Activated CD8-positive, alpha-beta T cell treated with anti-CD3 and anti-CD28 coated beads for 36 hours (primary cell): ENCODE measurements at regions not wholly inside any gene's neighbourhood (a gene's known extent, or its start where the extent isn't known, plus 50 kb on each side); places are given as distances from the start of the nearest gene placed in this dataset.

ENCODE experiments used
- ATAC-seq: fragments of 200-7000 bp; cut with Tn5 transposase; one replicate; pipeline ENCODE4 v1.10.0; 2021; ENCODE audit warnings: mild to moderate bottlenecking, moderate library complexity
- CTCF ChIA-PET: fragments of 350-600 bp; sonication (Branson Sonifier 250); formaldehyde crosslinking; loops from one replicate; lab custom pipeline; 2021; ENCODE audit warnings: antibody characterized with exemption; lab: Charles Lee
- POLR2A ChIA-PET: fragments of 350-600 bp; sonication (Branson Sonifier 250); formaldehyde crosslinking; loops from one replicate; lab custom pipeline; 2021; ENCODE audit warnings: antibody characterized with exemption; lab: Charles Lee
- DNase-seq: peaks from one replicate; pipeline ENCODE4 v3.0.0-alpha.2; 2020
- H3K27ac Mint-ChIP-seq: one replicate; pipeline ENCODE4 v1.8.0; 2021; ENCODE audit warnings: mild to moderate bottlenecking, mixed read lengths
- H3K27me3 Mint-ChIP-seq: one replicate; pipeline ENCODE4 v1.8.0; 2021; ENCODE audit warnings: mixed read lengths
- H3K36me3 Mint-ChIP-seq: one replicate; pipeline ENCODE4 v1.8.0; 2021; ENCODE audit warnings: low read depth, mixed read lengths
- H3K4me1 Mint-ChIP-seq: one replicate; pipeline ENCODE4 v1.8.0; 2021; ENCODE audit warnings: low read depth, mixed read lengths
- H3K4me3 Mint-ChIP-seq: one replicate; pipeline ENCODE4 v1.8.0; 2021; ENCODE audit warnings: mild to moderate bottlenecking, moderate library complexity, mixed read lengths
- H3K9me3 Mint-ChIP-seq: one replicate; pipeline ENCODE4 v1.8.0; 2021; ENCODE audit warnings: mixed read lengths
- CTCF ChIP-seq: fragments of 200-600 bp; IDR thresholded peaks from one replicate; pipeline ENCODE4 v1.8.0; 2022; ENCODE audit warnings: antibody characterized with exemption, mild to moderate bottlenecking
- intact Hi-C: fragments of 100-400 bp; cut with micrococcal nuclease; formaldehyde crosslinking; loops from one replicate; pipeline ENCODE4 v1.10.0; 2022

GRCh38 chr4:20196476-20196875 is 55.2 kb upstream of the SLIT2 start:
- H3K4me3 Mint-ChIP-seq, result no peak overlapping the region
- H3K27me3 Mint-ChIP-seq, result no peaks in the 10 kb centered on the region
- CTCF ChIA-PET, result no interaction called here
- no peaks in the 10 kb centered on the region for H3K4me1 Mint-ChIP-seq
- no peak overlapping the region for H3K27ac Mint-ChIP-seq
- TF ChIP-seq CTCF, result no peak
- intact Hi-C loops, result no loop called here
- H3K36me3 Mint-ChIP-seq, result no peaks in the 10 kb centered on the region
- DNase-seq (no peak), ATAC-seq (no peak)
- no peaks in the 10 kb centered on the region for H3K9me3 Mint-ChIP-seq
- POLR2A ChIA-PET, result no interaction called here

- H3K9me3 Mint-ChIP-seq, result no peaks in the 10 kb centered on the region
- CTCF ChIA-PET, result no interaction called here
- H3K4me3 Mint-ChIP-seq, result no peak overlapping the region
- POLR2A ChIA-PET, result no interaction called here
- H3K27ac Mint-ChIP-seq, result no peak overlapping the region
- no peak for DNase-seq
- H3K27me3 Mint-ChIP-seq, result no peaks in the 10 kb centered on the region
- no peak for TF ChIP-seq CTCF
- intact Hi-C loops, result no loop called here
- no peak for ATAC-seq
- H3K4me1 Mint-ChIP-seq, result no peaks in the 10 kb centered on the region
- no peaks in the 10 kb centered on the region for H3K36me3 Mint-ChIP-seq
These were observed 56.4 kb upstream of the SLIT2 start for GRCh38 chr4:20195071-20195885.

DNA sequence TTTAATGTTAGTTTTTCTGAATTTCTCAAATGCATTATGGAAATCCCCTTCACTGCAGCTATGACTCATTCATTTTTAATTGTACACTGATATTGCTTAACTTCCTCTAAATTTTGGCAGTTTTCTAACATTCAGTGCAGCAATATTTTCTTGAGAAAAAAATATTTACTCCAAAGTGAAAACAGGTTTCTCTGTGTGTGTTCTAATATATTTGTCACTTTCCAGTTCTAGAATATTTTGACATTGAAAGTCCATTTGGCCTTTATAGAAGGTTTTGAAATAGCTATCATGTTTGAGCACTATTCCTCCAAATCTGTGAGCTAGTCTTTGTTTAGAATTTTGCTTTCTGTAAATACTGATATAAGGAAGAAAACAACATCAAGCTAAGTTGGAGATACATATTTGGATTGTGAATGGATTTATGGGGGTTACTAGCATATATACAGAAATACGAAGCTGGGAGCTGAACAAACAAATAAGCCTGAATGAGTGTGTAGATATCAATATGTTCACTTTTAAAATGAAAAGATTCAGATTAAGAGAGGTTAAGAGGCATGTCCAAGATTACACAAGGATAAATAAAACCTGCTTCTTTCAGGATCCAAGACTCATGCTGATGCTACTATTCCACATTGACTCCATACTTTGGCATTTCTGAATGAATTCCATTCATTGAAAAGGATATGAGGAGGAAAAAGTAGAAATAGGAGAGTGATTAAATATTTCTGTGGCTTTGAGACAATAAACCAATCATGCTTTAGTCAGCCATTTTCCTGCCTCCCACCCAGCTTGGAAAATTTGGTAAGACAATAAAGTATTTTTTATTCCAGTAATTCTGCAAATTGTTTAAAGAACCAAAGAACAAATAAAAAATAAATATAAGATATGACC is 57.3 kb upstream of the SLIT2 start:
- ChIA-PET POLR2A (no interaction called here), CTCF (no interaction called here)
- Mint-ChIP-seq H3K9me3 (no peaks in the 10 kb centered on the region), H3K4me3 (no peak overlapping the region), H3K27me3 (no peaks in the 10 kb centered on the region), H3K27ac (no peak overlapping the region), H3K4me1 (no peaks in the 10 kb centered on the region), H3K36me3 (no peaks in the 10 kb centered on the region)
- ATAC-seq (no peak), DNase-seq (no peak)
- intact Hi-C loops, result no loop called here
- TF ChIP-seq CTCF, result no peak

DNA sequence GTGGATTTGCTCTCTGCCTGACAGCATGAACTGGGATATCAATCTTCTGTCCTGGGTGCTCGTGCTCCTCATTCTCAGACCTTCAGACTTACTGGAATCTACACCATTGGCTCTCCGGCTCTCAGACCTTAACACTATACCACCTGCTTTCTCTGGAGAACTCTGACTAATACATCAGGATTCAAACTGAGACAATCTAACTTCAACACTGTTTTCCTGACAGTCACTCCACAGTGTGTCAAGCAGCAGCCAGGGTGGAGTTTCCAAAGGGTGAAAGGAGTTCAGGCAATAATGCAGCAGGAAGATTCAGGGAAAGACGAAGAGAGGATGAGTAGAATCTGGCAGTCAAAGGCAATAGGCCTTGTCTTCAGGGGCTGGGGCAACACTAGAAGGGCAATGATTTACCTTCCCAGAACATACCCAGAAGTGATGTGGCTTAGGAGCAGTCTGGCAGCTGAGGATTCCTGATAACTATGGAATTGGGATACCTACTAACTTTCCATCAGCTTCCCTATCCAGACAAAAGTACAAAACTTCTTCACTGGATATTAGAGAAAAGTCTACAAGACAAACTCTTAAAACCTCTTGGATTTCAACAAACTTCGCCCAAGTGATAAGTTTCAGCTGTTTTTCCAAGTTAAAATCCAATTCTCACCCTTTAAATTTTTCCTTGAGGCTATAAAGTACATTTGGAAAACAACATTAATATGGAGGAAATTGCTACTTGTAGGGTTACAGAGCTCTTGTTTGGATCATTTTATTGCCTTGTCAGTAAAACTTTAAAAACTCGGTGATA is 58.4 kb upstream of the SLIT2 start:
- intact Hi-C loops, result no loop called here
- TF ChIP-seq CTCF, result no peak
- Mint-ChIP-seq H3K9me3 (no peaks in the 10 kb centered on the region), H3K4me1 (no peaks in the 10 kb centered on the region), H3K4me3 (no peak overlapping the region), H3K36me3 (no peaks in the 10 kb centered on the region), H3K27me3 (no peaks in the 10 kb centered on the region), H3K27ac (no peak overlapping the region)
- ChIA-PET CTCF (no interaction called here), POLR2A (no interaction called here)
- DNase-seq (no peak), ATAC-seq (no peak)
